Stomach (tissue), 8 donors: ENCODE measurements at regions not wholly inside any gene's neighbourhood (a gene's known extent, or its start where the extent isn't known, plus 50 kb on each side); places are given as distances from the start of the nearest gene placed in this dataset.

Experiments used
- DNase-seq, 2 donors: peaks; one replicate each; pipeline versions ENCODE4 v3.0.0 to v3.0.0-alpha.2; 2013 to 2019
- H3K27ac ChIP-seq, 5 donors: fragments of 200-600 bp in 4 of 5; sonication (generic) in 4 of 5; one replicate each; pipeline ENCODE4 v1.5.1; 2013 to 2019; ENCODE audit warnings: mild to moderate bottlenecking in 1 of 5, moderate library complexity in 1 of 5
- H3K27me3 ChIP-seq, 3 donors: fragments of 200-600 bp; sonication (generic); one replicate each; pipeline ENCODE4 v1.5.1; 2017 to 2019; ENCODE audit warnings: mixed run types in 1 of 3
- H3K36me3 ChIP-seq, 4 donors: fragments of 200-600 bp; sonication (generic); 1 replicate in 3 of 4; 2 replicates in 1 of 4; pipeline ENCODE4 v1.5.1; 2016 to 2019
- H3K4me1 ChIP-seq, 4 donors: fragments of 200-600 bp; sonication (generic); one replicate each; pipeline ENCODE4 v1.5.1; 2016 to 2019
- H3K4me3 ChIP-seq, 4 donors: fragments of 200-600 bp; sonication (generic) in 3 of 4; one replicate each; pipeline ENCODE4 v1.5.1; 2016 to 2019; ENCODE audit warnings: mild to moderate bottlenecking in 1 of 4
- H3K9me3 ChIP-seq, 4 donors: fragments of 200-600 bp; sonication (generic); one replicate each; pipeline ENCODE4 v1.5.1; 2016 to 2019
- CTCF ChIP-seq, 7 experiments: fragments of 450-650 bp in 4 of 7; fragments of 200-600 bp in 3 of 7; sonication (generic) in 3 of 7; IDR thresholded peaks; one replicate each; pipeline ENCODE4 v1.5.1; 2016 to 2019; ENCODE audit warnings: antibody characterized with exemption in 7 of 7, control low read depth in 2 of 7, mild to moderate bottlenecking in 1 of 7
- EP300 ChIP-seq: sonication (generic); formaldehyde crosslinking; IDR thresholded peaks from one replicate; pipeline ENCODE4 v1.6.1; 2017; ENCODE audit warnings: antibody characterized with exemption
- POLR2A ChIP-seq, 4 donors: fragments of 450-650 bp; IDR thresholded peaks; one replicate each; pipeline ENCODE4 v1.6.1; 2016; ENCODE audit warnings: antibody characterized with exemption in 4 of 4, control low read depth in 2 of 4, mild to moderate bottlenecking in 1 of 4, moderate library complexity in 1 of 4
- POLR2AphosphoS5 ChIP-seq, 3 donors: sonication (generic); formaldehyde crosslinking; IDR thresholded peaks; one replicate each; pipeline ENCODE4 v1.6.1; 2016; ENCODE audit warnings: antibody characterized with exemption in 3 of 3
- WGBS, 5 donors: extraction: QIAGEN DNeasy Blood & Tissue Kit in 3 of 5; methylation state at CpG; one replicate each; pipeline versions ENCODE4 v1.1.5 to v1.1.7; 2013 to 2018; 5-methylcytosine and 5-hydroxymethylcytosine counted together
- intact Hi-C: fragments of 100-400 bp; cut with DNase I; formaldehyde crosslinking; loops from one replicate; pipeline ENCODE4 v1.15.1; 2023; ENCODE audit warnings: low total_unique reads
- donor health status: healthy with polysubstance abuse.
- donor health status: Bipolar disorder and iron deficiency.
- donor health status: healthy.

DNA sequence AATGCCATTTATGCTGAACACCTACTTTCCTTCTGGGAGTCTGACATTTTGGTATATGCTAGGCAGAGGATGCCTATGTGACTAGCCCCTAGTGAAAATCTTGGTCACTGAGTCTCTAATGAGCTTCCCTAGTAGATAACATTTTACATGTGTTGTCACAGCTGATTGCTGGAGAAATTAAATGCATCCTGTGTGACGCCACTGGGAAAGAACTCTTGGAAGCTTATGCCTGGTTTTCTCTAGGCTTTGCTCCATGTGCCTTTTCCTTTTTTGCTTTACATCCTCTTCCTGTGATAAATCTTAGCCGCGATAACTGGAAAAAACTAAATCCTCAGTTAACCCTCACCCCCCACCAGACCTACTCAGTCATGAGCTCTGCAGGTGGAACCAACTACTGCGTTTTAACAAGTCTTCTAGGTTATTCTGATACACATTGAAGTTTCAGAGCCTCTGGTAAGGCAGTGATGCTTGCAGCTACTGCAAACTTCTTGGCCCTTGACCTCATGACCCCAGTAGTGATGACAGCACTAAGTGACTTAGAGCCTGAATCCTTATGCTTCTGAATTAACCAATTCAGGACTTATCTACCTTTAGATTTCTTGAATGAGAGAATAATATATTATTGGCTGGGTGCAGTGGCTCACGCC, 292.4 kb upstream of the SOX14 start:
- no peaks in the 10 kb centered on the region for H3K4me1 ChIP-seq
- no peak overlapping the region for H3K4me3 ChIP-seq
- H3K27ac ChIP-seq = no peak overlapping the region
- TF ChIP-seq EP300 (no peak), POLR2A (IDR thresholded peaks at IDR 0.05) (no peak)
- 61 to 80% (median 71%) methylated on average over 5 of the region's 5 CpGs for WGBS, 5 donors
- no peaks in the 10 kb centered on the region for H3K36me3 ChIP-seq
- no peak for DNase-seq
- no peaks in the 10 kb centered on the region for H3K9me3 ChIP-seq
- H3K27me3 ChIP-seq = no peaks in the 10 kb centered on the region
- intact Hi-C loops = no loop called here

DNA sequence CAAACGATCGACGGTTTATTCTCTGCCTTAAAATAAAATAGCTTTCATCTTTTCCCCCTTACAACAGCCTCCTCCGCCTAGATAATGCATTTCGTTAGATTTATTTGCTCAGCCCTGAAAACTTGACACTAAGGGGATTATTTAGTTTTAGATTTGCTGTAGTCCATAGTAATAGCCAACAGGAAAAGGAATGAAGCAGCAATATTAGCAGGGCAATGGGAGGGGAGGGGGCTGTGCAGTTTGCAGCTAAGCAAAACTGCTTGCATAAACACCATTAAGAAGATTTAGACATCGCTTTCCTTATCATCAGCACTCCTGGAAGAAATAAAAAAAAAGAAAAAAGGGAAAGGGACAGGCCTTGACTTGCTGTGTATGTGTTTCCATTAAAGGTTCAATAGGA, 286.5 kb upstream of the SOX14 start:
- Histone ChIP-seq H3K27ac (no peak overlapping the region), H3K27me3 (no peaks in the 10 kb centered on the region), H3K4me3 (no peak overlapping the region), H3K4me1 (no peaks in the 10 kb centered on the region), H3K9me3 (peaks cover 0 to 11% (median 7%) of the 10 kb centered on the region in 4 donors), H3K36me3 (no peaks in the 10 kb centered on the region)
- no peak for DNase-seq
- intact Hi-C loops = no loop called here
- WGBS, 5 donors = 39 to 44% (median 40%) methylated on average over 6 of the region's 6 CpGs
- TF ChIP-seq POLR2AphosphoS5 (IDR thresholded peaks at IDR 0.05) (no peak), CTCF (IDR thresholded peaks at IDR 0.05) (no peak), POLR2A (IDR thresholded peaks at IDR 0.05) (no peak), EP300 (no peak)

DNA sequence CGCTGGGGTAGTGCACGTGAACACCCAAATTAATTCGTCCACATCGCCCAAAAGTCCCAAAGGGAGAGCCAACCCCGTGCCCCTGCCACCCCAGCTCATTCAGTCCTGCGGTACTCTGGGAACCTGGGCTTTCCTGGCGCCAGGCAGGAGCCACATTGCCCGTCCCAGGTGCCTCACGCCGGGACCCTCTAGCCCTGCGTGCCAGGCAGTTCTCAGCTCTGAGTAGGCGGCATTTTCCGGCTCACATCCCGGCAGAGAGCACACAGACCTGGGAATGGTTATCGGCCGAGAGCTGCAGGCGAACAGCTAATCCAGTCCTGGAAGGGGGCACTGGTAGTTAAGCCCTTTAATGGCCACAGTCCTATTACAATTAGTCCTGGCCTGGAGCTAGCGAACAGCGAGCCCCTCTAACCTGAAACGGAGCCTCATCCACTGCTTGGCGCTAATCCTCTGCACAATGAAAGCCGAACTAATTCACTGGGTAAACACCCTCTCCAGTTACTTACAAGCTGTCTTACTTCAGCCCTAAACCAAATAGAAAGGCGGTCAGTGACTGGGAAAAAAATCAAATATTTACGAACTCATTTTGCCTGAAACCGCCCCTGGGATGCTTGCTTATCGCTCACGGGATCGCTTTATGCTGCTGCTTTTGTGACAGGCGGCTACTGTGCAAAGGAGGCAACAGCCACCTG, 254.6 kb upstream of the SOX14 start:
- WGBS, 5 donors = 22 to 41% (median 29%) methylated on average over 17 to 29 of the region's 29 CpGs
- Histone ChIP-seq H3K4me1 (no peaks in the 10 kb centered on the region), H3K27ac (no peak overlapping the region), H3K36me3 (no peaks in the 10 kb centered on the region), H3K4me3 (peak overlapping the region in 2 of 4 donors; percentile 1 to 10), H3K9me3 (no peaks in the 10 kb centered on the region), H3K27me3 (no peaks in the 10 kb centered on the region)
- no peak for TF ChIP-seq POLR2A (IDR thresholded peaks at IDR 0.05)
- no peak for TF ChIP-seq CTCF (IDR thresholded peaks at IDR 0.05)
- TF ChIP-seq POLR2AphosphoS5 (IDR thresholded peaks at IDR 0.05) = no peak
- no peak for TF ChIP-seq EP300
- intact Hi-C loops = no loop called here
- peak in 1 of 2 donors; percentile 37 for DNase-seq

DNA sequence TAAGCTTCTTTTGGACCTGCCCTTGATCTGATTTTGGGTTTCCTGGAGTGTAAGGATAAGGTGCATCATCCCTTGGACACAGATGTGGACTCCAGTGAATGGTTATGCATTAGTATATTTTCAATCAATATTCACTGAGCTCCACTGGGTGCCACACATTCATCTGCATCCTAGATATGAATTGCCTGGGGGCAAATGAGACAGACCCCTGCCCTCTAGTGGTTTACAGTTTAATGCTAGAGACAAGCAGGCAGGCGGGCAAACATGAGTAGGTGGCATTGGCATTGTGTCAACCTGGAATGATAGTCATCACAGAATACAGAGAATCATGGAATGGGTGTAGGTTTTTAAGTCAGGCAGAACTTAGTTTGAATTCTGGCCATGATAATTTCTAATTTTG, 252.5 kb upstream of the SOX14 start:
- no peaks in the 10 kb centered on the region for H3K9me3 ChIP-seq
- intact Hi-C loops = no loop called here
- 72 to 90% (median 80%) methylated on average over 1 of the region's 1 CpG for WGBS, 5 donors
- H3K27me3 ChIP-seq = no peaks in the 10 kb centered on the region
- no peaks in the 10 kb centered on the region for H3K36me3 ChIP-seq
- H3K4me1 ChIP-seq = no peaks in the 10 kb centered on the region
- no peak overlapping the region for H3K27ac ChIP-seq
- no peak for TF ChIP-seq POLR2AphosphoS5 (IDR thresholded peaks at IDR 0.05)
- TF ChIP-seq EP300 = no peak
- DNase-seq = no peak
- no peak overlapping the region for H3K4me3 ChIP-seq

- Histone ChIP-seq H3K27ac (no peak overlapping the region), H3K4me1 (no peaks in the 10 kb centered on the region), H3K27me3 (no peaks in the 10 kb centered on the region), H3K4me3 (no peak overlapping the region), H3K36me3 (no peaks in the 10 kb centered on the region), H3K9me3 (no peaks in the 10 kb centered on the region)
- no peak for DNase-seq
- WGBS, 5 donors = 42 to 61% (median 43%) methylated on average over 2 of the region's 2 CpGs
- intact Hi-C loops = no loop called here
- no peak for TF ChIP-seq POLR2A (IDR thresholded peaks at IDR 0.05)
- no peak for TF ChIP-seq CTCF (IDR thresholded peaks at IDR 0.05)
- no peak for TF ChIP-seq POLR2AphosphoS5 (IDR thresholded peaks at IDR 0.05)
- no peak for TF ChIP-seq EP300
These were observed 249.3 kb upstream of the SOX14 start for GRCh38 chr3:137514853-137515252.
